ES-I3 (cell line): ENCODE measurements at regions not wholly inside any gene's neighbourhood (a gene's known extent, or its start where the extent isn't known, plus 50 kb on each side); places are given as distances from the start of the nearest gene placed in this dataset.

Experiments used
- H3K36me3 ChIP-seq: 2 replicates; pipeline ENCODE4 v1.6.1; 2013; ENCODE audit warnings: mild to moderate bottlenecking, low read length, control low read depth, moderate library complexity; ENCODE audit not compliant: insufficient read depth
- H3K4me1 ChIP-seq: 2 replicates; pipeline ENCODE4 v1.6.1; 2013; ENCODE audit warnings: mild to moderate bottlenecking, control low read depth, low read length; ENCODE audit not compliant: insufficient read depth
- H3K9ac ChIP-seq: 2 replicates; pipeline ENCODE4 v1.6.1; 2013; ENCODE audit warnings: low read depth, mild to moderate bottlenecking, low read length, moderate library complexity
- H3K9me3 ChIP-seq: 2 replicates; pipeline ENCODE4 v1.6.1; 2013; ENCODE audit warnings: mild to moderate bottlenecking, low read length, moderate library complexity; ENCODE audit not compliant: control insufficient read depth, insufficient read depth

- no peaks in the 10 kb centered on the region for H3K36me3 ChIP-seq
- no peak overlapping the region for H3K9ac ChIP-seq
- H3K4me1 ChIP-seq = no peaks in the 10 kb centered on the region
- H3K9me3 ChIP-seq = peaks cover 13% of the 10 kb centered on the region
Observed at GRCh38 chr6:141552463-141552862, 580.3 kb upstream of the GJE1 start.

DNA sequence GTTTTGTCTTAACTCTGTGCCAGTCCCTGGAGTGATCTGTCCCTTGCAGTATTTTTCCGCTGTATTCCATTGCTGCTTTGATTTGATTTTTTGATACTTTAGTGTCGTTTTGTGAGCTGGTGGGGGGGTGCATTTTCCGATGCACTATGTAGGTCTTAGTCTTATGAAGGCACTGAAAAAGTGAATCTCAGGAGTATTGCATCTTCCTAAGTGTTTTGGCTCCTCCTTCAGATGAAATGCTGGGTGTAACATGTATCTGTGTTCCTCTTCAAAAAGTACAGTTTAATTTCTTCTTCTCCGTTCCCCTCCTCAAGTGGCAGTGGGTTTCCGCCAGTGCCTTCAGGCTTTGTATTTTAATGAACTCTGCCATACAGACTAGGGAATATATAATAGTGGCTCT, 580.7 kb upstream of the GJE1 start:
- H3K36me3 ChIP-seq = no peaks in the 10 kb centered on the region
- peaks cover 13% of the 10 kb centered on the region for H3K9me3 ChIP-seq

DNA sequence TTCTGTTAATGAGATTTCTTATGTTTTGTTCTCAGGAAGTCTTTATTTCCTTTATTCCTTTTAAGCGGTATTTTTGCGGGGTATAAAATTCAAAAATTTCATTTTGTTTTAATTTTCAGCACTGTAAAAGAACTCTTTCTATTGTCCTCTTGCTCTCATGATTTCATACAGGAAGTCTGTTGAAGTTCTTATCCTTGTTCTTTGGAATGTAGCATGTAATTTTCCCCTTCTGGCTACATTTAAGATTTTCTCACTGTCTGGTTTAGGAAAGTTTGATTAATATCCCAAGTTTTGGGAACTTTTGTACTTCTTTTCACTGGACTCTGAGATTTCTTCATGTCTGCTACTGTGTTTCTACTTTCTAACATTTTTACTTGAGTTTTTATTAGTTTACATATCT, 581.4 kb upstream of the GJE1 start:
- Histone ChIP-seq H3K36me3 (no peaks in the 10 kb centered on the region), H3K4me1 (no peaks in the 10 kb centered on the region), H3K9ac (no peak overlapping the region), H3K9me3 (peaks cover 16% of the 10 kb centered on the region)

More for the DNA sequence above, 580.7 kb upstream of the GJE1 start:
- no peaks in the 10 kb centered on the region for H3K4me1 ChIP-seq
- H3K9ac ChIP-seq = no peak overlapping the region

- peaks cover 16% of the 10 kb centered on the region for H3K9me3 ChIP-seq
- no peaks in the 10 kb centered on the region for H3K4me1 ChIP-seq
- H3K9ac ChIP-seq = no peak overlapping the region
- H3K36me3 ChIP-seq = no peaks in the 10 kb centered on the region
Observed at GRCh38 chr6:141550471-141550870, 582.3 kb upstream of the GJE1 start.

GRCh38 chr6:141548966-141549365, 583.8 kb upstream of the GJE1 start:
- Histone ChIP-seq H3K4me1 (no peaks in the 10 kb centered on the region), H3K36me3 (no peaks in the 10 kb centered on the region), H3K9ac (no peak overlapping the region), H3K9me3 (peaks cover 16% of the 10 kb centered on the region)

GRCh38 chr6:141541581-141542324, 591.0 kb upstream of the GJE1 start:
- Histone ChIP-seq H3K36me3 (no peaks in the 10 kb centered on the region), H3K9ac (no peak overlapping the region), H3K9me3 (no peaks in the 10 kb centered on the region), H3K4me1 (no peaks in the 10 kb centered on the region)

DNA sequence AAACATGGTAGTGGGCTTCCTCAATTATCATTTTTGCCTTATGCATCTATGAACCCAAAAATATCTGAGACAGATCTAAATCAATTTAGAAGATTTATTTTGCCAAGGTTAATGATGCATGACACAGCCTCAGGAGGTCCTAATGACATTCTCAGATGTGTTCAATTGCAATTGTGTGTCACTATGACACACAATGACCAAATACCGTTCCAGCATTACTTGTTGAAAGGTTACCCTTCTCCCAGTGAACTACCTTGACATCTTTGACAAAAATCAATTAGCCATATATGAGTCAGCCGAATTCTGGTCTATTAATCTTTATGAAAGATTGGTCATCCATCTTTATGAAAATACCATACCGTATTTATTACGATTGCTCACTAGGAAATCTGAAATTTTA, 592.5 kb upstream of the GJE1 start:
- H3K4me1 ChIP-seq = no peaks in the 10 kb centered on the region
- no peaks in the 10 kb centered on the region for H3K36me3 ChIP-seq
- H3K9me3 ChIP-seq = no peaks in the 10 kb centered on the region
- H3K9ac ChIP-seq = no peak overlapping the region

DNA sequence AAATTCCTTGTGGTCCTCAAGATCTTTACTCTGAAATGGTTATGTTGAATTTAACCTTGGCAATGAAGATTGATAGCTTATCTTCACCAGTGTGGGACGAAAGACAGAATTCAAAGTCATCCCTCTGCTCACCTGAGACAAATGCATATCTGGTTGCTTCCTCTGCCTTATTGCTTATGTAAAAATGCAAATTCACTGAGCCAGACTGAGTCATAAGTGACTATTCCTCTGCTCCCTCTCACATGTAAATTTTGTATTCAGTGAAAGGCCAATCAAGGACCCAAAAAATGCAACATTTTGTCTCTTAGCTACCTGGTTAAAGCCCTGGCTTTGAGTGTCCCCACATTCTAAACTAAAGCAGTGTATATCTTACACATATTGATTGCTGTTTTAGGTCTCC, 593.1 kb upstream of the GJE1 start:
- Histone ChIP-seq H3K9ac (no peak overlapping the region), H3K4me1 (no peaks in the 10 kb centered on the region), H3K9me3 (no peaks in the 10 kb centered on the region), H3K36me3 (no peaks in the 10 kb centered on the region)

GRCh38 chr6:141532211-141532610, 600.5 kb upstream of the GJE1 start:
- no peaks in the 10 kb centered on the region for H3K4me1 ChIP-seq

GRCh38 chr6:141531040-141531439, 601.7 kb upstream of the GJE1 start:
- Histone ChIP-seq H3K9me3 (no peaks in the 10 kb centered on the region), H3K36me3 (no peaks in the 10 kb centered on the region), H3K4me1 (no peaks in the 10 kb centered on the region), H3K9ac (no peak overlapping the region)

More at GRCh38 chr6:141532211-141532610, 600.5 kb upstream of the GJE1 start:
- Histone ChIP-seq H3K9ac (no peak overlapping the region), H3K36me3 (no peaks in the 10 kb centered on the region), H3K9me3 (no peaks in the 10 kb centered on the region)

- Histone ChIP-seq H3K4me1 (no peaks in the 10 kb centered on the region), H3K36me3 (no peaks in the 10 kb centered on the region), H3K9me3 (no peaks in the 10 kb centered on the region; the same call in 1 of the 2 replicates), H3K9ac (no peak overlapping the region)
Observed at GRCh38 chr6:141528596-141528995, 604.1 kb upstream of the GJE1 start.

DNA sequence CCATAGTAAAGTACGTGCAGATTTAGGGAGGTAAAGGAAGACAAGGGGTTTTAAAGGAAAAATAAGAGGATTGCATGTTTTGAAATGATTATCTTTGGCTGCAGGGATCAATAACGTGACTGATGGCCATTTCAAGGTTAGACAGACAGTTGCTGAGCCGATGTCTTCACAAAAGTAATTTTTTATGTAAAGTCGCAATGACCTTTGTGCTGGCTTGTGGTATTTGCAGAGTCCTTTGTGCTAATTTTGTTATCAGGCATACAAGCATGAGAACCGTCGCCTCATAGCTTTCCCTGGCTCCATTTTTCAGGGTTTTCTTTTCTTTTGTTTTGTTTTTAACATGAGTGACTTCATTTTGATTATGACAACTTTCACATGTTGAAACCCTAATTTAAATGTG, 605.7 kb upstream of the GJE1 start:
- Histone ChIP-seq H3K36me3 (no peaks in the 10 kb centered on the region), H3K9ac (no peak overlapping the region), H3K9me3 (no peaks in the 10 kb centered on the region; the same call in 1 of the 2 replicates), H3K4me1 (no peaks in the 10 kb centered on the region)

- H3K9ac ChIP-seq = no peak overlapping the region
- no peaks in the 10 kb centered on the region for H3K36me3 ChIP-seq
Observed at GRCh38 chr6:141521440-141521839, 611.3 kb upstream of the GJE1 start.

GRCh38 chr6:141513830-141514229, 618.9 kb upstream of the GJE1 start:
- no peaks in the 10 kb centered on the region for H3K4me1 ChIP-seq
- H3K9me3 ChIP-seq = no peaks in the 10 kb centered on the region
- no peak overlapping the region for H3K9ac ChIP-seq
- no peaks in the 10 kb centered on the region for H3K36me3 ChIP-seq

More at GRCh38 chr6:141521440-141521839, 611.3 kb upstream of the GJE1 start:
- H3K9me3 ChIP-seq = no peaks in the 10 kb centered on the region; the same call in 1 of the 2 replicates
- H3K4me1 ChIP-seq = no peaks in the 10 kb centered on the region

DNA sequence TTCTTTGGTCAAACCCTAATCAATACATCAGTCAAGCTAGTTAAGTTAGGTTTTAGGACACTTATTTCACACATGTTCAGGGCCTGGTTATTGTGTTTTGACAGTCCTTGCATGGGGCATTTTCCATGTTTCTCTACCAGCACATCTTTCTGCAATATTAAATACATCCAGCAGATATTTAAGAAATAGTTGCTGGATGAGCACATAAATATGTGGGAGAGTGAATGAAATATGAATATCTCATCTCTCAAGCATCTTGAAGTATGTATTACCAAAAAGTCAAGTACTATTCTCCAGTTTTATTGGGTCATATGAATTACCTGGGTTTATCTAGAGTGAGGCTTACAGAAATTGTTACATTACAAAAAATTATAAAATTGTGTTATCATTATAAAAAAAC, 621.9 kb upstream of the GJE1 start:
- no peaks in the 10 kb centered on the region for H3K4me1 ChIP-seq
- H3K36me3 ChIP-seq = no peaks in the 10 kb centered on the region
- H3K9me3 ChIP-seq = peaks cover 9% of the 10 kb centered on the region
- no peak overlapping the region for H3K9ac ChIP-seq
